ENCODE measurements at regions not wholly inside any gene's neighbourhood (a gene's known extent, or its start where the extent isn't known, plus 50 kb on each side); places are given as distances from the start of the nearest gene placed in this dataset.

DNA sequence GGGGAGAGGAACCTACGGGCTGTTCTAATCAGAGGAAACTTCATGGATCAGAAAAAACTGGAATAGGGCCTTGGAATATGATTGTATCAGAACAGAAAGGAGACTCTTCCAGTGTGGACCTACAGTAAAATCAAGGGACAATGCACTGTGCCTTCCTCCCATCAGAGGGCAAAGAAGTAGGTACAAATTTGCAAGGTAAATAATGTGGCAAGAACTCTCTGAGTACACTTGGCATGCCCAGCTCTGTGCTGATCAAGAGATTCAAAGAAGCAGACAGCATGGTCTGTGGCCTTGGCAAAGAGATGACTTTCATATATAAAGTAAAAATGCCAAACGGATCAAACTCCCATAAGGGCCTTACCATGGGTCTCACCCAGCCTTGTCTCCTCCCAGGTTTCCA lies 242.6 kb upstream of the OSR1 start:
- no peak for DNase-seq

DNA sequence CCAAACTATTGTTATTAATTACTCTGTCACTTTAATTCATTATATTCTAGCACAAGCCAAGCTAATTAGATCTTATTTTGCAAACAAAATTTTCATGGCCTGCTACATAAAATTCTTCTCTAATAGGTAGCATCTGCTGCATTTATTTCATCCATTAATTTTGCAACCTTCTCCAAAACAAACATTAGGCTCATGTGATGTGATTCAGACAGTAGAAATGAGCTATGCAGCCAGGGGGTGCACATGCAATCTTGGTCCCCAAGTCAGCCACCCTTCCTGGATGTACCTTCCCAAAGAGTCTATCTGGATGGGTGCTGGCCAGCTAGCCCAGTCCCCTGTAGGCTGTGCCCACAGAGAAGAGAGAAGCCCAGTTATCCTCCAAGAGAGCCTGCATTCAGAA lies 242.1 kb upstream of the OSR1 start:
- DNase-seq: no peak

DNA sequence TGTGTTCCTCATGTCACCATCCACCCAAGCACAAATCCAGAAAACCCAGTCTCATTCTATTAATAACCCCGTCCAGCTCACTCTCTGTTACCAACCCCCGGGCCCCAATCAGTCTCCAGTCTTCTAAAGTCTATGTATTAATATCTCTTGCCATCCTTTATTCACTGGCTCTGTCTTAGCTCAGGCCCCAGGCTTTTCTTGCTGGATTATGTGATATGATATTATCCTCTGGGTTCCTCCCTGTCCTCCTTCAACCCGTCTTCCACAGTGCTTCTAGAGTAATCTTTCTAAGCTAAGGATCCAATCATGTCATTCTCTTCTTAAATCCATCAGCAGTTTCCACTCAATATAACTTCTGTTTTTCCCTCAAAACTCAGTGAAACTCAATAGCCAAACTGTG lies 240.5 kb upstream of the OSR1 start:
- no peak for DNase-seq

DNA sequence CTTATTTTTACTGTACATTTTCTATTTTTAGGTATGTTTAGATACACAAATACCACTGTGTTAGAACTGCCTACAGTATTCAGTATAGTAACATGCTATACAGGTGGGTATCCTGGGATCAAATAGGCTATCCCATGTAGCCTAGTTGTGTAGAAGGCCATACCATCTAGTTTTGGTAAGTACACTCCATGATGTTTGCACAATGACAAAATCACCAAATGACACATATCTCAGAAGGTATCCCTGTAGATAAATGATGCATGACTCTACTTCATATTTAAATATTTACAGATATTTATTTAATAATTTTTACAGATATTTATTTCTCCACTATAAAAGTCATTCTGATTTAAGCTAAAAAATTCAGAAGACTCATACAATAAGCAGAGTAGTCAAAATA lies 233.8 kb upstream of the OSR1 start:
- no peak for DNase-seq

DNA sequence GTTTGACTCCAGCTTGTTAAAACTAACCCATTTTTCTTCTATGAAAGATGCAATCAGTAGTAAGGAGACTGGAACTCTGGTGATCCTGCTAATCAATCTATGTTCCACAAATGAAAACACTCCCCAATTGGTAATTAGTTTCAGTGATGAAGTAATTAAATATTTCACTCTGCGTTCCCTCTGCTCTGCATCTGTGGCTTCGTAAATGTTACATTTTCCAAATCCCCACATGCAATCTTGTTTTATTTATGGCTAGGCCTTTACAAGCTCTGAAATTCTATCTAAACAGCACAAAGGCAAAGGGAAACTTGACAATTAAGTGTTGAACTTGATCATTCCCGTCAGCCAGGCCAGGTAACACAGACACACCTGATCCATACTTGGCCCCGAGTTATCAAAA lies 231.4 kb upstream of the OSR1 start:
- no peak for DNase-seq

DNA sequence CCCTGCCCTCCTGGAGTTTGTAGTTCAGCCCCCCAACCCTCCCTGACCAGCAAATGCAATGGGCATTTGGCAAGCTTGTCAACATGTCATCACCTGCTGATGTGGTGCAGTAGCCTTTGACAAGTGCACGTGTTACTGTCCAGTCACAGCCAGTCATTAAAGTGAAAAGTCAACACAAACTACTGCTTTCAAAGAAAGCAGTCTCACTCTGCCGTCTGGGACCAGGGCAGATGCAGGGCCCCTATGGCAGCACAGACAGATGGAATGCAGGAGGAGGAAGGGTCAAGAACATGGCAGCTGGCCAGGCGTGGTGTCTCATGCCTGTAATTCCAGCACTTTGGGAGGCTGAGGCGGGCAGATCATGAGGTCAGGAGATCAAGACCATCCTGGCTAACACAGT lies 222.4 kb upstream of the OSR1 start:
- DNase-seq: no peak

DNA sequence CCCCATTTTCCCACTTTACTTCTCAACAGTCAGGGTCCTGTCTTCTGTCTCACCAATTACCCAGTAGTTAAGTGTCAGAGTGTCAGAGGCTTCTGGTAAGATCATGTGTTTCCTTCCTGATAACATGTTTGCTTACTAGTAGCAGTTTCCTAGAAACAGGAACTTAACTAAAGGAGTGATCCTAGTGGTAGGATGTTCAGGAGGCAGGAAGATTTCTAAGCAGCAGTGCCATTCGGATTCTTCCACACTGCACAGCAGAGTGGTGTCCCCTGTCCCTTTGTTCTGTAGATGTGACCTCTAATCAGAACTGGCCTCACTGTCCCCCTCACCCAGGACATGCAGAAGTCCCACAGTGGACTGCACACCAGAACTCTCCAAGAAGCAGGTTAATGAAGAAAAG lies 221.8 kb upstream of the OSR1 start:
- DNase-seq: no peak

DNA sequence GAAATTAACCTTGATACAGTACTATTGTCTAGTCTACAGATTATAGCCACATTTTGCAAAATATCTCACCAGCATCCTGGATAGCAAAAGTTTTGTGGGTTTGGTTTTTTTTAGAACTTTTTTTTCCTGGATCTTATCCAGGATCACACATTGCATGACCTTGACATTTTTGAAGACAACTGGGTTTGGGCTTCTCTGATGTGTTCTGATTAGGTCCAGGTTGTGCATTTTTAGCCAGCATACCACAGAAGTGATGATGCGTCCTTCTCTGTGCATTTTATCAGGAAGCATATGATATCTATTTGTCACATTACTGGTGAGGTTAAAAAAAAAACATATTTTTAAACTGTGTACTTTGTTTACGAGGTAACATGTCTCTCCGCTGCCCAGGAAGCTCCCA lies 221.0 kb upstream of the OSR1 start:
- no peak for DNase-seq

DNA sequence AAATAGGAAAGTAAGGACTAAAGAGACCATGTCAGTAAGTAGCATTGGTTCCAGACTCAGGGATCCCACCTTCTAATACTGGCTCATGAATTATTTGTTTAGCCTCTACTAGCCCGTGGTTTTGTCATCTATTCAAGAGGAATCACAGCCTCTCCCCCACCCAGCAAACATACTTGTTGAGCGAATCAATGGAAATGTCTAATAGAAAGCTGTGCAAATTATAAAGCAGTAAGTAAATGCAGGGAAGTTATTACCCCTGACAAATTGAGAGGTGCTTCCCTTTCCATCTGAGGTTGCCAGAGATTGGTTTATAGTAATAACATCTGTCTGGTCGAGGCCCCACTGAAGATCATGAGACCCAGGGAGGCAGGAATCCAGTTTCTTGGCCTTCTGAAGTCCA lies 219.3 kb upstream of the OSR1 start:
- no peak for DNase-seq

DNA sequence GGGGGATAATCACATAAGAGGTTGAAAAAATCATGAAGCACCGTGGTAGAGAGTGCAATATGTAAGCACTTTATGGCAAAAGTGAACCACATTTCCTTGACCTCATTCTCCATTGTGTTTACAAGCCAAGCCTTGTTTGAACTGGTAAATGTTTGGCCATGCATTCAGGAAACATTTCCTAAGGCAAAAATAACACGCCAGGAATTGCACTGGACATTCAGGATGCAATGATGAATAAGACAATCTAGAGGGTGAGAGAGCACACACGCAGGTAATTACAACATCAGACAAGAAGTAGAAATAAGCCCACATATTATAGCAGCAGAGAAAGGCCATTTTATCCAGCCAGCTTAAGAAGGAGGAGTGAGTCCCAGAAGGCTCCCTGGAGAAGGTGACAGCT lies 218.0 kb upstream of the OSR1 start:
- DNase-seq: no peak

DNA sequence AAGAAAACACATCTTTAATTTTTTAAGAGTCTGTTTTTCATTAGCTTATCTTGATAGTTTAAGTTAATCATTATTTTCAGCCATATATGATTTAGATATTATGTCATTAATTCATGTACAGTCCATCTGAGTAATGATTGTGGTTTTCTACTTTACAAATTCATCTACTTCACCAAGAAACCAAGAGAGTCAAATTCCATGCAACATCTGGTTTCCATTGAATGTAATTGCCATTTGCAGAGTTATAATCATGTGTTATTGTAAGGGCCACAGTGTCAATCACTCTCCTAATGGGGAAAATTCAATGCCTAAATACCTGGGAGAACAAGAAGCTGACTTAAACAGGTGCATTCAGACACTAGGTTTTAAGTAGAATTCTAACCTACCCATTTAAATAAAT lies 217.2 kb upstream of the OSR1 start:
- no peak for DNase-seq

DNA sequence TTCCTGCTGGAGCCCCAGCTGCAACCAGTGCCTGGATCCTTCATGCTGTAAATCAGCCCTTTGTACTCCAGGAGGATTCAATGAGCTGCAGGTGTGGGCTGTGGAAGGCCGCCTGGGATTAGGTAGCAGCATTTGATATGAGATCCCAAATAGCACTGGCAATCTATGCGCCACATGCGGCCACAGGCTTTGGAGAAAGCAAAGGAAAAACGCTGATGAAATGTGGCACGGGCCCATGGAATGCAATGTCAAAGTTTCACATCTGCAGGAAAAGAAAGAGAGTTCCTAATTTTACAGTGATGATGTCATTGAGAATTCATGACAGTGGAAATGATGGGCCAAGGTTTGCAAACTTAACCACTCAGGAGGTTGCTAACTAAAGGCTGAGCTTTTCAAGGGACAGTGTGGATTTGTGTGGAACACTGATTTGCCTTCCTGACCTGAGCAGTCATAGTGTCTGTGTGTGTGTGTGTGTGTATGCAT lies 216.4 kb upstream of the OSR1 start:
- peak; percentile 41 to 42 for DNase-seq

DNA sequence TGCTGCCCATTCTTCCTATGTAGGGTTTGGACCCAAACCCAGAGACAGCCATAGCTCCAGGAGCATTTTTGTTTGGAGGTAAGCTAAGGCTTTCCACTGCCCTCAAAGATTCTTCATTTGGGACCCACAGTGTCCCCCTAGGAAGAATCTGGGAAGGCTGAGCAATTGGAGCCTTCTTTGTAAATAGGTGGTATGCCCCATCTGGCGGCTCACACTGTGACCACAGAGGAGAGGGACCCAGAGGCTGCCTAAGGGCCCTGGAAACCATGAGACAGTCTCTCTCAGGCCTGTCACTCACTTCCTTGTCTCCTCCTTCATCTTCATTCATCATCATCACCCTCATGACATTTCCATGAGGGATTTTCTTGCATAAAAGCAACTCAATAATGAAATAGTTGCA lies 215.4 kb upstream of the OSR1 start:
- no peak for DNase-seq

DNA sequence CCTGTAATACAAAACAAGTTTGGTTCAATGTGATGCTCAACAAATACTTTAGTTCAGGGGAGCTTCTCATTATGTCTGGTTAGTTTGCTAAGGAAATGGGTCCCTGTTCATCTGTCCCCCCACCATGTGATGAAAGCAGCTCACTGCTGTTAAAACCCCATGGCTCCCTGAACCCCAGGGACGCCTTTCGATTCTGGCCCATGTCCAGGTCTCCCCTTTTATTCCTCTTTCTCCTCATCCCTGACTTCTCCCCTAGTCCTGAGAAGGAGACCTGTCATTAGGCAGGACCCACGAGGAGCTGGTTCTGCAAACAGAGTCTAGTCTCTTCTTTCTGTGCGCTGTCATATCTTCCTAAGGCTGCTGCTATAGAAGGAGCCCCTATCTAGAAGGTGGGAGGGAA lies 213.3 kb upstream of the OSR1 start:
- DNase-seq: no peak

DNA sequence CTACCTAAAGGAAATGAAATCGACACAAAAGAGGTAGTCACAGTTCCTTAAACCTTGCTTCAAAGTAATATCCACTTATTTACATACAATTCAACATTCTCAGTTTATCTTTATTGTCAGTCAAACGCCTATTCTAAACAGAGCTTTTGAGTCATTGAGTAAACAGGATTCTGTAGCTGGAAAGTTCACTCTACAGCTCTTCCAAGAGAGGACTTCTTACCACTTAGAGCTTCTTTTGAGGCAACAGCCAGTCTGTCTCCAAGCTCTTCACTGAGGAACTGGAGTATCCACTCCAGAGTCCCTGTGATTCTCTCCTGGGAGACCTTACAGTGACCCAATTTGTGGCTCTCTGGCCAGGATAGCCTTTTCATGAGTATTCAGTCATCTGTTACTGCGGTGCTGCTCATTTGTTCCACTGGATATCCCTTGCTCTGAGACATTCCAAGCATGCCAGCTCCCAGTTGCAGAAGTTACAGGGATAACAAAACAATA lies 210.9 kb upstream of the OSR1 start:
- no peak for DNase-seq

DNA sequence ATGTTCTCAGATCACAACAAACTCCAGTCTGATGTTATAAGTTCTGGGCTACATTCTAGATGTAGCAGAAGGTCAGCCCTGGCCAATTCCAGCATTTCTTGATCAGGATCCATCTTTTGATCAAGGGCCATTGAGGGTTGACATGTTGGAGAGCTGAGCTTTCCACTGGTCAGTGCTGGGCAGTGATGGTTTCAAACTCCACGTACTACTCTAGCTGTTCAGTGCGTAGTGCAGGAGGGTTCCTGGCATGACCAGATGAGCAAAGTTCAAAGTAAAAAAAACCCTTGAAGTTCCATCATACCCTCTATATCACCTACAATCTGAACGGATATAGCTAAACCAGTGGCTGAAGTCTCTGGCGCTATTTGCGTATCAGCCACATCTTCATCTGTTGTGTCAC lies 210.4 kb upstream of the OSR1 start:
- no peak for DNase-seq

DNA sequence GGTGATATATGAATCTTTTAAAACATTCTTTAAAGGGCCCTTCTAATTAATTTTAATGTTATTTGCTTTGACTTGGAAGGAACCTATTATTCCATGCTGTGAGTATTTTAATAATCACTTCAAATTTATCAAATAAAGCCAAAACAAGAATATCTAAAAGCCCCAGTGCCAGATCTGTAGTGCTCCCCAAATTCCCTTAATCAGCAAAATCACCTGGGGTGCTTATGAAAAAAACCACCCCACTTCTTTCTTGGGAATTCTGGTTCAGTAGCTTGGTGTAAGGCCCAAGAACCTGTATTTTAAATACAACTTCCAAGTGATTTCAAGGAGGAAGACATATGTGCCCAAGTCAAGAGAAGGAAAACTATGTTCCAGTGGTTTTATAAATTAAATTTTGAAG lies 202.4 kb upstream of the OSR1 start:
- DNase-seq: no peak

DNA sequence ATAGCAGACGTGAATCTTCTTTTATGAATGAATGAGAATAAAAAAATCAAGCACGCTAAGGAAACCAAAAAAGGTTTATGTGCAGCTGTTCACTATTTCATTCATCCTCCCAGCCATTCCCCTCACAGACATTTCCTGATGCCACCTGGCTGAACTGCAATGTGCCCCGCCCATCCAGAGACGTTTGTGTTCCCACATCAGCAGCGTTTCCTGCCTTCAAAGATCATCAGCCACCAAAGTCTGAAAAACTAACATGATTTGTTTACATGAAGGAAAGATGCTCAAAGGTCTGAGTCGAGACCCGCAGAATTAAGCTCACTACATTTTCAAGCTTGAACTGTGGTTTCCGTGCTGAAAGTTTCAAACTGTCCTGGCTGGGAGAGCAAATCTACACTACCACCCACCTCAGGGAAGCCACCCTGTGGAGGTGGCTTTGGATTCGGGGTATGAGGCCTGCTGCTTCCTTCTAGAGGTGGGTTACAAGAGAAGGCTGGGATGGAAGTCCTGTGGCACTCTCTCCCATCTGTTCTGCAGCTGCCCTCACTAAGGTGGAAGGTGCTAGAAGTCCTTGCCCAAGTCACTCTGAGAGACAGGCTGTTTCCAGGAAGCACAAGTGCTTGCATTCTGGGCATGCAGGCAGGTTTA lies 201.3 kb upstream of the OSR1 start:
- no peak for DNase-seq

DNA sequence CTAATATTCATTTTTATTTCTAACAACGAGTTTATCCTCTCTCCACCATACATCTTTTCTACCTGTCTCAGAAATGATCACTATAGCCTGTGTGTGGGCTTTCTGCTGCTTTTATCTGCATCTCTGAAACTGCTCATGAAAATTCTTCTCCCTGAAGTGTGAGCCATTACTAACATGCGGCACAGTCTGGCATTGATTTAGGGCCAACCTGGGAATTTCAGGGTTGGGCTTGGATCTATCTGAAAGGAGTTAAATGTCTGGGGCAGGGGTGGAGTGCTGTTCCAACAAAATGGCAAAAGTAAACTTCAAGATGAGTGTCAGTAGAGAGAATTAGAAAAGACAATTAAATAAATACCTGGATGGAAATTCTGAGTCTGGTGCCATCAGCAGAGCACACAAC lies 198.2 kb upstream of the OSR1 start:
- DNase-seq: no peak

DNA sequence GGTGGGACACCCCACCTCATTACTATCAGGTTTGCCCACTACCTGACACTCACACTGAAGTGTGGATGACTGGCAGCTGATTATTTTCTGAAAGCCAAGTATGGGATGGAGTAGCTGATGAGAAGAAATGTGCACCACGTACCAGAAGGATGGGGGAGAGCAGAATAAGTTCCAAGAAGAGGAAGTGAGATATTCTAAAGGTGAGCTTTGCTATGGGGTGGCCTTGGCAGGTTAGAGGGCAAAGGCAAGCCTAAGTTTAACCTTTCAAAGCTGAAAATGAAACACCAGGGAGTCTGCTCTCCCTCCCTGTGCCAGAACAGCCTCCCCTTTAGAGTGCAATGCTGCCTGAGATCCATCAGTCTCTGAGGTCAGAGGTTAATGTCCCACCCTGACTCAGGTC lies 196.1 kb upstream of the OSR1 start:
- DNase-seq: no peak

DNA sequence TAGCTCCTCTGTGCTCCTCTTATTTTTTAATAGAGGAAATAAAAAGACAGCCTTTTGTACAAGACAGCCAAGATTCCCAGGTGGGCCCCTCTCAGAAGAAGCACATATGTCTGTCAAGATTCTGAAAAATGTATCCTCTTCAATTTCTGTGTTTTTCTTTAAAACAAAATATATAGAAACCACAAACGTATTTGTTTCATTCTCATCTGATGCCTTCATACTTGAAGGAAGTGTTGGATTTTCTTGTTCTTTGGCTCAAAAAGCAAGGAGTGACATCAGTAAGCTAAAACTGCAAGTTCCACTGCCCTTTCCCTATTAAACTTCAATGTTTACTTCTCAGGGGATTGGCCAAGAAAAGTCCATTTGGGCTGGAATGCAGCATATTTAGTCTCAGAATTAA lies 193.8 kb upstream of the OSR1 start:
- no peak for DNase-seq

DNA sequence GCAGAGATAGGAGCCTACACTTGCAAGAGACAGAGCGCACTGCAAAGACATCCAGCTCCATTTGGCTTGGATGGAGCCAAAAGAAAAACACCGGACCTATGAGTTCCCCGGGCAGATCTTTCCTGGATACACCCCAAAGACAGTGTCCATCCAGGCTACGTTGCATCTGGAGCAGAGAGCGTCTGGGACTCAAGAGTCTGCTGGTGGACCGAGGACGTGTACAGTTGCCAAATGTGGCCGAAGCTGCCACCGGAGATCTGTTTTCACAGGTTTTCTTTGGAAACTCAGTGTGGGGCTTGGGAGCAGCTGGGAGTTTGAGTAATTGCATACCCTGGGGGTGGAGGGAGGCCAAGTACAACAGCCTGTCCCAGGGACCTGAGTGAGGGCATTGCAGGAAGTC lies 192.3 kb upstream of the OSR1 start:
- no peak for DNase-seq

DNA sequence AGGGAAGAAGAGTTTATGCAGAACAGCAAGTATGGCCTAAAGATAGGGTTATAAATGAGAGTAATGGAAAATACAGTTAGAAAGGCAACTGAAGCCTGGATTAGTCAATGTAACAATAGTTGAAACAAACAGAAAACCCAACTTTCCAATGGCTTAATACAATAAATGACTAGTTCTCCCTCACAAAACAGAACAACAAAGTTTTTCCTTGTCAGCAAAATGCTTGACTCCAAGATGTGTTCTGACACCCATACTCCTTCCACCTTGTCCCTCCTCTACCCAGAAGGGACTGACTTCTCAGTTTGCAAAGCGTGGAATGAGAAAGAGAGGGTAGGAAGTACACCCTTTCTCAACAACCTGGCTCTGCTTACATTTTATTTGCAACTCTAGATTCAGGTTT lies 191.4 kb upstream of the OSR1 start:
- no peak for DNase-seq

DNA sequence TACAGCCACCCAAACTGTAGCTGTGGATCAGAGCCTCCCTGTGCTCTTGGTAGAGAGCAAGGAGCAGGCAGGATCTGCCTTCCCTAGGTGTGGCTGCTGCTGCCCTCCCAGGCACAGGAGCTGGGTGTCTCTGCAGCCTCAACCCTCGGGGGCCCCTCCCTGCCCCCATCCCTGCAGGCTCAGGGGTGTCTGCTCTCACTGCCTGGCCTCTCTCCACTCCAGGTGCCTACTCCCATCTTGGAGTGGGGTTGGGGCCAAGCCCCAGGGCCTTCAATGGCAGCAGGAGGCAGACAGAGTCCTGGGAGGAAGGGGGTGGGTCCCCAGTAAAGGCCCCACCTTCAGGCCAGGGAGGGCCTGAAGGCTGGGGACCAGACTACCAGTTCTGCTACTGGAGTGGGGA lies 189.7 kb upstream of the OSR1 start:
- no peak for DNase-seq

DNA sequence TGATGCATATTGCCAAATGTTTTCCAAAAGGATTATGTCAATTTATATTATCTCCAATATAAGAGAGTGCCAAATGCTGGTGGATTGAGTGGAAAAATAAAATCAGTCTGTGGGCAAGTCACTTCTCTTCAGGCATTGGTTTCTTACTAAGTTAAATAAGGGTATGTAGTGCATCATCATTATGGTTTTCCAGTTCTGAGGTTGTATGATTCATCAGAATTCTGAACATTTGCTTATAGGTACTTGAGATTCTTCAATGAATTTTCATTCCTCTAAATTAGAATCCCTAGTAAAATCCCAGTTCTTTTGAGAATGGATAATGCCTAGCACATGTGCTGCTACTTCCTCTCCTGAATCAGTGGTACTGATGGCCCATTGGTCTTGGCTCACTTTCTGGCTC lies 188.9 kb upstream of the OSR1 start:
- DNase-seq: no peak
